GM12872 (cell line): ENCODE measurements at regions not wholly inside any gene's neighbourhood (a gene's known extent, or its start where the extent isn't known, plus 50 kb on each side); places are given as distances from the start of the nearest gene placed in this dataset.

Experiments used
- CTCF ChIP-seq: IDR thresholded peaks from 3 replicates; pipeline ENCODE4 v1.5.1; 2011; ENCODE audit warnings: low read depth, mild to moderate bottlenecking, low read length, moderate library complexity; ENCODE audit not compliant: insufficient read depth

- no peak for TF ChIP-seq CTCF
Observed at GRCh38 chr1:213688655-213689054, 299.1 kb upstream of the PROX1 start.

GRCh38 chr1:213689260-213689659, 298.5 kb upstream of the PROX1 start:
- no peak for TF ChIP-seq CTCF

GRCh38 chr1:213690341-213690917, 297.3 kb upstream of the PROX1 start:
- TF ChIP-seq CTCF: no peak

GRCh38 chr1:213692321-213692720, 295.5 kb upstream of the PROX1 start:
- TF ChIP-seq CTCF: no peak

- no peak for TF ChIP-seq CTCF
Observed at GRCh38 chr1:213693864-213694263, 293.9 kb upstream of the PROX1 start.

GRCh38 chr1:213697192-213697802, 290.5 kb upstream of the PROX1 start:
- TF ChIP-seq CTCF: no peak

GRCh38 chr1:213698092-213698702, 289.6 kb upstream of the PROX1 start:
- TF ChIP-seq CTCF: no peak
